Spleen (tissue), 7 donors: ENCODE measurements at regions not wholly inside any gene's neighbourhood (a gene's known extent, or its start where the extent isn't known, plus 50 kb on each side); places are given as distances from the start of the nearest gene placed in this dataset.

ENCODE experiments used
- CTCF ChIP-seq, 11 experiments: fragments of 200-600 bp in 7 of 11; fragments of 450-650 bp in 4 of 11; sonication (generic) in 4 of 11; IDR thresholded peaks in 8 of 11; conservative IDR thresholded peaks in 3 of 11; 1 replicate in 7 of 11; 2 replicates in 4 of 11; pipeline versions ENCODE4 v1.4.0 to v1.8.0; 2016 to 2021; ENCODE audit warnings: antibody characterized with exemption in 11 of 11, inconsistent platforms in 4 of 11, mild to moderate bottlenecking in 1 of 11
- POLR2AphosphoS5 ChIP-seq, 3 donors: sonication (generic); formaldehyde crosslinking; IDR thresholded peaks; one replicate each; pipeline ENCODE4 v1.5.1; 2017; ENCODE audit warnings: antibody characterized with exemption in 3 of 3
- donor health status: DM: no; HTN: no; CAD: no; lungs with moderate emphysema.
- donor health status: DM: no; HTN: no; CAD: no.
- donor health status: DM: no; HTN: no; CAD: no.

- TF ChIP-seq CTCF (IDR thresholded peaks at IDR 0.05 in 8 of 11, conservative IDR thresholded peaks at IDR 0.05 in 3 of 11), result no peak
- no peak for TF ChIP-seq POLR2AphosphoS5 (IDR thresholded peaks at IDR 0.05)
Observed at GRCh38 chr2:8193146-8193545, 488.7 kb upstream of the ID2 start.
